Left lung (tissue), 4 donors: ENCODE measurements at regions not wholly inside any gene's neighbourhood (a gene's known extent, or its start where the extent isn't known, plus 50 kb on each side); places are given as distances from the start of the nearest gene placed in this dataset.

ENCODE experiments used
- ATAC-seq: fragments of 200-7000 bp; cut with Tn5 transposase; one replicate; pipeline ENCODE4 v1.9.1; 2020; ENCODE audit warnings: moderate library complexity
- DNase-seq, 4 donors: peaks; one replicate each; pipeline ENCODE4 v3.0.0-alpha.2; 2013 to 2020
- H3K27ac ChIP-seq, 2 donors: fragments of 200-600 bp; sonication (generic) in 1 of 2; one replicate each; pipeline versions ENCODE4 v1.5.0 to v1.8.0; 2020 to 2021
- H3K27me3 ChIP-seq, 2 donors: fragments of 200-600 bp; sonication (generic) in 1 of 2; one replicate each; pipeline versions ENCODE4 v1.5.0 to v1.8.0; 2020 to 2021
- H3K36me3 ChIP-seq, 2 donors: fragments of 200-600 bp; sonication (generic) in 1 of 2; one replicate each; pipeline versions ENCODE4 v1.5.0 to v1.8.0; 2020 to 2021
- H3K4me1 ChIP-seq, 2 donors: fragments of 200-600 bp; one replicate each; pipeline ENCODE4 v1.8.0; 2021
- H3K4me3 ChIP-seq, 2 donors: fragments of 200-600 bp; sonication (generic) in 1 of 2; one replicate each; pipeline versions ENCODE4 v1.5.0 to v1.8.0; 2020 to 2021; ENCODE audit warnings: mild to moderate bottlenecking in 1 of 2
- H3K9me3 ChIP-seq, 2 donors: fragments of 200-600 bp; sonication (generic) in 1 of 2; one replicate each; pipeline versions ENCODE4 v1.5.0 to v1.8.0; 2020 to 2021
- intact Hi-C, 2 donors: fragments of 100-400 bp; cut with DNase I; formaldehyde crosslinking; loops; one replicate each; pipeline versions ENCODE4 v1.11.2 to v1.14.2; 2022
- TF ChIP-seq, protein P1 (sequence below), 2 donors: fragments of 200-600 bp; sonication (generic) in 1 of 2; IDR thresholded peaks; one replicate each; pipeline versions ENCODE4 v1.5.0 to v1.8.0; 2021; ENCODE audit warnings: antibody characterized with exemption in 2 of 2
- donor health status: DM: no; HTN: yes; CAD: no.
- donor health status: DM: no; HTN: no; CAD: no.

GRCh38 chr6:10205892-10206291 lies 209.0 kb downstream of the TFAP2A start:
- Histone ChIP-seq H3K36me3 (no peaks in the 10 kb centered on the region), H3K27ac (no peak overlapping the region), H3K4me3 (no peak overlapping the region), H3K27me3 (no peaks in the 10 kb centered on the region), H3K4me1 (no peaks in the 10 kb centered on the region), H3K9me3 (no peaks in the 10 kb centered on the region)
- TF ChIP-seq, protein P1, sequence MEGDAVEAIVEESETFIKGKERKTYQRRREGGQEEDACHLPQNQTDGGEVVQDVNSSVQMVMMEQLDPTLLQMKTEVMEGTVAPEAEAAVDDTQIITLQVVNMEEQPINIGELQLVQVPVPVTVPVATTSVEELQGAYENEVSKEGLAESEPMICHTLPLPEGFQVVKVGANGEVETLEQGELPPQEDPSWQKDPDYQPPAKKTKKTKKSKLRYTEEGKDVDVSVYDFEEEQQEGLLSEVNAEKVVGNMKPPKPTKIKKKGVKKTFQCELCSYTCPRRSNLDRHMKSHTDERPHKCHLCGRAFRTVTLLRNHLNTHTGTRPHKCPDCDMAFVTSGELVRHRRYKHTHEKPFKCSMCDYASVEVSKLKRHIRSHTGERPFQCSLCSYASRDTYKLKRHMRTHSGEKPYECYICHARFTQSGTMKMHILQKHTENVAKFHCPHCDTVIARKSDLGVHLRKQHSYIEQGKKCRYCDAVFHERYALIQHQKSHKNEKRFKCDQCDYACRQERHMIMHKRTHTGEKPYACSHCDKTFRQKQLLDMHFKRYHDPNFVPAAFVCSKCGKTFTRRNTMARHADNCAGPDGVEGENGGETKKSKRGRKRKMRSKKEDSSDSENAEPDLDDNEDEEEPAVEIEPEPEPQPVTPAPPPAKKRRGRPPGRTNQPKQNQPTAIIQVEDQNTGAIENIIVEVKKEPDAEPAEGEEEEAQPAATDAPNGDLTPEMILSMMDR (IDR thresholded peaks at IDR 0.05): no peak
- intact Hi-C loops: no loop called here
- ATAC-seq (no peak), DNase-seq (no peak)

GRCh38 chr6:10205120-10205519 lies 209.8 kb downstream of the TFAP2A start:
- Histone ChIP-seq H3K4me3 (no peak overlapping the region), H3K27ac (no peak overlapping the region), H3K27me3 (no peaks in the 10 kb centered on the region), H3K9me3 (peaks cover 0 to 5% of the 10 kb centered on the region in 2 donors), H3K36me3 (no peaks in the 10 kb centered on the region), H3K4me1 (no peaks in the 10 kb centered on the region)
- DNase-seq (no peak), ATAC-seq (no peak)
- intact Hi-C loops: no loop called here
- TF ChIP-seq, protein P1 (IDR thresholded peaks at IDR 0.05): no peak

DNA sequence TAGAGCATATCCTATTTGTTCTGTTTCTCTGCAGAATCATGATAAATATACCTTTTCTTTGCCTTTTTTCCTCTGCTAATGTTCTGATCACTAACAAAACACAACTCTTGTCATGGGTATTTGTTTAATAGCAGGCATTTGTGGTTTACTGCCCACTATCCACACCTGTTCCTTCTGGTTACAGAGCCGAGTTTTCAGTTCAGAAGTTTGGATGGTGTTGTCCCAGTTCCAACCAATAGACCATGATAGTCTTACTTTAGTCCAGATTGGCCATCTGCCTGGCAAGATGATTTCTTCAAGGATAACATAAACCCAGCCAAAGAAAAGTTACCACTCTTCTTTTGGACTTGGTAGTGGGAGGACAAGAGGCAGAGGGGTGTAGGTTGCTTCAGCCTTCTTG lies 211.2 kb downstream of the TFAP2A start:
- H3K27ac ChIP-seq: no peak overlapping the region
- no peak for ATAC-seq
- no peaks in the 10 kb centered on the region for H3K4me1 ChIP-seq
- H3K9me3 ChIP-seq: peaks cover 0 to 9% of the 10 kb centered on the region in 2 donors
- DNase-seq: no peak
- H3K27me3 ChIP-seq: no peaks in the 10 kb centered on the region
- intact Hi-C loops: no loop called here
- H3K4me3 ChIP-seq: no peak overlapping the region
- TF ChIP-seq, protein P1 (IDR thresholded peaks at IDR 0.05): no peak
- no peaks in the 10 kb centered on the region for H3K36me3 ChIP-seq

DNA sequence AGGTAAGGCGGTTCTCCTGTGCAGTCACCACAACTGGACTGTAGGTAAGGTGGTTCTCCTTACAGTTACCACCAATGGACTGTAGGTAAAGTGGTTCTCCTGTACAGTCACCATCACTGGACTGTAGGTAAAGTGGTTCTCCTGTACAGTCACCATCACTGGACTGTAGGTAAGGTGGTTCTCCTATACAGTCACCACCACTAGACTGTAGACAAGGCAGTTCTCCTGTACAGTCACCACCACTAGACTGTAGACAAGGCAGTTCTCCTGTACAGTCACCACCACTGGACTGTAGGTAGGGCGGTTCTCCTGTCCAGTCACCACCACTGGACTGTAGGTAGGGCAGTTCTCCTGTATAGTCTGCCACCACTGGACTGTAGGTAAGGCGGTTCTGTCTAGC lies 212.3 kb downstream of the TFAP2A start:
- Histone ChIP-seq H3K27ac (no peak overlapping the region), H3K4me1 (no peaks in the 10 kb centered on the region), H3K9me3 (peaks cover 0 to 9% of the 10 kb centered on the region in 2 donors), H3K4me3 (no peak overlapping the region), H3K36me3 (no peaks in the 10 kb centered on the region), H3K27me3 (no peaks in the 10 kb centered on the region)
- intact Hi-C loops: no loop called here
- TF ChIP-seq, protein P1 (IDR thresholded peaks at IDR 0.05): no peak
- DNase-seq (no peak), ATAC-seq (no peak)

DNA sequence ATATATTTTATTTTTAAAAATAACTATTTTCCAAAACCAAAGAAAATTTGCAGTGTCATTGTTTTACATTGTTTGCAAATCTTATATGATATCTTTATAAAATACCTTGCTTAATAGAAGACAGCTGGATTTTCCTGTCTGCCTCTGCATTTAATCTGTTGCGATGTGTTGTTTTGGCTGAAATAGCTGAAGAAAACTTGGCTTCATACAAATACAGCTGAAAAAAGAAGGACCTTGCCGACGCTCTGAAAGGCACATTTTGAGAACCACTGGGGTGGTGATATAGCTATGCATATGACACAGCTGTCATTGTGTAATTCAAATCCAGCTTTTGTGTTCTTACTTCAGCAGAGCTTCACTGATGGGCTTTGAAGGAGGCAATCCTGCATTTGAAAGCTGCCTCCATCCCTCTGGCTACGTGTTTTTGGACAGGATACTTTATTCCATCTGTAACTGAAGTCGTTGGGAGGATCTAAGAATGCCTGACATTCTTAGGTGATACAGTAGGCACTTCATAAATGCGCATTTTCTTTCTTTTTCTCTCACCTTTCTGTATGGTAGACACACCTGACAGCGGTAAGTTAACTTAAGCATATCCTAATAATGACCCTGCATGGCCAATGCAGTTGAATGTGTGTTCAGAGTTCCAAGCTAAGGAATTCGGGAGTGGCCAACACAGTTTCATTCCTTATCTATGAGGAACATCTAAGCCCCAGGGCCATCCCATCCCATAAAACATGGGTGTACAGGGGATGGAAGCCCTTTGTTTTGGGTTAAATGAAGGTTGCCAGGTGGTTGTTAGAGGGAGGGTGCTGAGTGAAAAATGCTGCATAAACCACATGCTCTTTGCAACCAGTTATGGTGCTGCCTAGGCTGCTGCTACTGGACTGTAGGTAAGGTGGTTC lies 213.0 kb downstream of the TFAP2A start:
- H3K9me3 ChIP-seq: peaks cover 0 to 9% of the 10 kb centered on the region in 2 donors
- ATAC-seq: no peak
- H3K27me3 ChIP-seq: no peaks in the 10 kb centered on the region
- no peak overlapping the region for H3K4me3 ChIP-seq
- intact Hi-C loops: no loop called here
- H3K4me1 ChIP-seq: no peaks in the 10 kb centered on the region
- TF ChIP-seq, protein P1 (IDR thresholded peaks at IDR 0.05): no peak
- no peaks in the 10 kb centered on the region for H3K36me3 ChIP-seq
- no peak overlapping the region for H3K27ac ChIP-seq
- peak in 2 of 4 donors; percentile 3 to 16 for DNase-seq
